ENCODE measurements at regions not wholly inside any gene's neighbourhood (a gene's known extent, or its start where the extent isn't known, plus 50 kb on each side); places are given as distances from the start of the nearest gene placed in this dataset.

- DNase-seq (ENCODE audit: low read depth): no peak
Observed at GRCh38 chr16:18059089-18059488, 277.4 kb downstream of the NPIPA8 start.

DNA sequence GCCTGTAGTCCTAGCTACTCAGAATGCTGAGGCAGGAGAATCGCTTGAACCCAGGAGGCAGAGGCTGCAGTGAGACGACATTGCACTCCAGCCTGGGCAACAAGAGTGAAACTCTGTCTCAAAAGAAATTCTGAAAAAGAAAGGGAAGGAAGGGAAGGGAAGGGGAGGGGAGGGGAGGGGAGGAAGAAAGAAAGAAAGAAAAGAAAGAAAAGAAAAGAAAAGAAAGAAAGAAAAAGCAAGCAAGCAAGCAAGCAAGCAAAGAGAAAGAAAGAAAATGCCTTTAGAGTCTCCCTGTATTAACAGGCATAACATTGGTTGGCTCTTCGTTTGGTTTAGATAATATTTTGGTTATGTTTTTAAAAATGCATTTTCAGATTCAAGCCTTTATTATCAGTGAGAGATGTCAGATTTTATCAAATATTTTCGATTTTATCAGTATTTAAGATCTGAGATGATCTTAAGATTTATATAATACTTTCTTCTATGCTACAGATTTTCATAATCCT is 281.1 kb downstream of the NPIPA8 start:
- DNase-seq (ENCODE audit: low read depth): no peak

DNA sequence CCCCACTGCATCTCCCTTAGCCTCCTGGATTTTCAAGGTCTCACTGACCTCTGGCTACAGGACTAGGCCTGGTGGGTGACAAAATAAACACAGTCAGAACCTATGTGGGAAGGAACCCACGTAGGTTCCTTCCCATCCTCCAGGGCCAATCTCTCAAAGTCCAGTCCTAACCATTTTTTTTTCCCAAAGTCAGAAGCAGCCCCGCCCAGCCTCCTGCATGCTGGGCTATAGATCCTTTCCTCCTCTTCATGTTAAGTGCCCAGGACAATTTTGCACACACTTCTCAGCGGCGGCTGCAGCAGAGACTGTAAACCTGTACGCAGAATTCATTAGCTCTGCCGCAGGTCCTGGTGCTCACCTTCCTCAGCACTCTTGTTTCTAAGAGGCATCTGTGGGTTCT is 285.8 kb downstream of the NPIPA8 start:
- no peak for DNase-seq (ENCODE audit: low read depth)

- no peak for DNase-seq (ENCODE audit: low read depth)
Observed at GRCh38 chr16:18050234-18050633, 286.3 kb downstream of the NPIPA8 start.

GRCh38 chr16:18049547-18050133 is 286.9 kb downstream of the NPIPA8 start:
- no peak for DNase-seq (ENCODE audit: low read depth)

GRCh38 chr16:18048853-18049546 is 287.5 kb downstream of the NPIPA8 start:
- DNase-seq (ENCODE audit: low read depth): no peak

GRCh38 chr16:18047761-18048160 is 288.8 kb downstream of the NPIPA8 start:
- DNase-seq (ENCODE audit: low read depth): no peak

DNA sequence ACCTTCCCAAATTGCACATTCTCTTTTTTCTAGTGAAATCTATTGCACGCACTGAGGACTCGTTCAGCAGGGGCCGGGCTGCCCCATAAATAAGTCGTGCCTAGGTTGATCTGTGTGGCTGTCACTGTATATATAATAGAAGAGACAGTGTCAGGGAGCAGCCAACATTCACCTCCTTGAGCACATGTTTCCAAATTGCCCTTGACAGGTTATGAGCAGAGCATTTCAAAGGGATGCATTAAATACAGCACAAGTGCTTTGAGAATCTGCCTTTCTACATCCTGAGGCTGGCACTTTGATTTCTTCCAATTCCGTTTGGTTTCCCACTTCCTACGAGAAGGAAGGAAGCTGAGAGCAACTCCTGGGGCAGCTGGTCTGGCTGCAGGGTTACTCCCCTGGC is 291.2 kb downstream of the NPIPA8 start:
- no peak for DNase-seq (ENCODE audit: low read depth)

DNA sequence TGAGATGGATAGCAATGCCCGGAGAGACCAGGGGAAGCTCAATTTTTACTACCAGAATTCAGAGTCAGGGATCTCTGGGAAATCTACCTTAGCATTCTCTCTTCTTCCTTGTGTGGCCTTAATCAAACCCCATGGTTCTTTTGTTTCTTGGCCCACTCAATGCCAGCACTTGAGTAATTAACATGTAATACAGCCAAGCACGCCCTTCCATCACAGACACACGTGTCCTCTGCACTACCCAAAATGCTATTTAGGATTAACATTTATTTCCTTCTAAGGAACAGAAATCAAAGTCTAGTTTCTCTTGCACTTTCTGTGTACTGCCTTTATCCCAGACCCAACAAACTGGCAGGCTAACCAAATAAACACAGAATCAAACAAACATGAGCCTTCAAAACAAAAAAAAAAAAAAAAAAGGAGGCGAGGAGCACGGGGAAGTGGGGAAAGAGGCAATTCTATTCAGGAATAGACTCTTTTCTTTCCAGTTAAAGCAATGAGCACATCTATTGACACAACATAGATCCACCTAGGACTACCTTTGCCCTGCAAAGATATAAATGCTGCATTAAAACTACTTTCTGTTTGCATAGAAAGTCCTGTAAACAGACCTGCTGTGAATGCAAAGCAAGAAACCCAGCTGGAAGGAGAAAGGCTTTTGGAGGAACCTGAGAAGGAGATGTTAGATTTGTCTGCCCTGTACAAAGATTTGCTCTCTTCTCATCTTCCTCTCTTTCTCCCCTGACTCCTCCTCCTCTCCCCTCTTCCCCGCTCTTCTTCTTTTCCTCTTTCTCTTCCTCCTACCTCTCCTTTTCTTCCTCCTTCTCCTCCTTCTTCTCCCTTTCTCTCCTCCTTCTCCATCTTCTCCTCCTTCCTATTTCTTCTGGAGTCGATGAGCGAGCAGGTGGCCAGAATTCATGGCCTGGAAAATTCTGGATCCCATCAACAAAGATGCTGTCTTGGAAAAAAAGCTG is 294.4 kb downstream of the NPIPA8 start:
- DNase-seq (ENCODE audit: low read depth): no peak

DNA sequence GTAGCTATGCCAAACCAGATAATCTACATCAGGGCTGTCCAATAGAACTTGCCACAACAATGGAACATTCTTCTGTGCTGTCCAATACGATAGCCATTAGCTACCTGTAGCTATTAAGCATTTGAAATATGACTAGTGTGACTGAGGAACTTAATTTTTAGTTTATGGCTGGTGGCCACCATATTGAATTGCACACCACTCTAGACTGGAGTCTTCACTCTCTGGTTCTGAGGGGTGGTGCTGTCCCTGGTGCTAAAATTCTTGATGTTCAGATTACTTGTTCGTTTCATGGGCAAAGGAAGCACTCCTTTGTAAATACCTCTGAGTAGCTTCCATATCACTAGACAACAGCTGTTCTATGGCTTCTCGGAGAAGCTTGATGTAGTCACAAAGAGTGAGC is 296.6 kb downstream of the NPIPA8 start:
- no peak for DNase-seq (ENCODE audit: low read depth)

DNA sequence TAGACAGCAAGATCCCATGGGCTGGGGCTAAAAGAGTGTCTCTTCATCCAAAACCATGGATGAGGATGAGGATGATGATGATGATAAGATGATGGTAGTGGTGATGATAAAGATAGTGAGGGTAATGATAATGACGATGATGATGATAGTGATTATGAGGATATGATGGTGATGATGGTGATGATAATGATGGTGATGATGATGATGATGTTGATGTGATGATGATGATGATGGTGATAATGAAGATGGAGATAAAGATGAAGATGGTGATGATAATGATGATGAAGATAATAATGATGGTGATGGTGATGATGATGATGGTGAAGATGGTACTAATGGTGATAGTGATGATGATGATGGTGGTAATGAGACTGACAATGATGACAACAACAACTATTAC is 299.5 kb downstream of the NPIPA8 start:
- no peak for DNase-seq (ENCODE audit: low read depth)

DNA sequence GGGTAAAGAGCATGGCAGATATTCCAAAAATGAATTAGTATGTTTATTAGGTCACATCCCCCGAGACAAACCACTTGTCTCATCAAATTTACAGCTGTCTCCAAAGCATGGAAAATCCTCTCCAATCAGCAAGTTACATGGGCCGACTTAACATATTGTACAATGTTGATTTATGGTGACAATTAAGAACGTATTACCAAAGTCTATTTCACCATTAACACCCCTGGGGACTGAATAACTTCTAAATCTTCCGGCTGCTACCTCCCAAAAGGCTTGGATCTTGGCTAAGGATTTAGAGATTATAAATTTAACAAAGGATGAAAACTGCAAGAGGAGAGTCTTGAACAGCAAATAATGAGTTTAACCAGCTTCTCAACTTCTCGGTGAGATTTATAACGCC is 311.9 kb downstream of the NPIPA8 start:
- no peak for DNase-seq (ENCODE audit: low read depth)

- DNase-seq (ENCODE audit: low read depth): no peak
Observed at GRCh38 chr16:18018376-18018775, 318.2 kb downstream of the NPIPA8 start.

GRCh38 chr16:18013863-18014262 is 322.7 kb downstream of the NPIPA8 start:
- DNase-seq (ENCODE audit: low read depth): no peak

DNA sequence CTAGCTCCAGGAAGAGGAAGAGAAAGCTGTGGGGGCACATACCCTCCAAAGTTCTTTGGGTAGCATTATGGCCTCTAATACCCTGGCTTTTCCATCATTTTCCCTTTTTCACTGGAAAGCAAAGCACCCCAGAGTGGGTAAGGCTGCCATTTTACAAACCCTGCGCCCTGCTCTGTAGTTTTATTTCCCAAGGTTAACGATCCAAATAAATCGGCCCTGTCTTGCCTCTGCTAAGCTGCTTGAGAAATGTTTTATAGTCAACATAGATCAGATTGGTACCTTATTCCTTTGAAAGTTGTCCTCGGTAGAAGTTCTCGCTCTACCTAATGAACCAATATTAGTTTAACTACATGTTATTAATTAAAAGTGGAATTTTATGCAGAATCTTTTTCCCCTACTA is 328.2 kb downstream of the NPIPA8 start:
- no peak for DNase-seq (ENCODE audit: low read depth)

GRCh38 chr16:18003033-18003432 is 333.5 kb downstream of the NPIPA8 start:
- no peak for DNase-seq (ENCODE audit: low read depth)

- no peak for DNase-seq (ENCODE audit: low read depth)
Observed at GRCh38 chr16:17998996-17999395, 337.5 kb downstream of the NPIPA8 start.

DNA sequence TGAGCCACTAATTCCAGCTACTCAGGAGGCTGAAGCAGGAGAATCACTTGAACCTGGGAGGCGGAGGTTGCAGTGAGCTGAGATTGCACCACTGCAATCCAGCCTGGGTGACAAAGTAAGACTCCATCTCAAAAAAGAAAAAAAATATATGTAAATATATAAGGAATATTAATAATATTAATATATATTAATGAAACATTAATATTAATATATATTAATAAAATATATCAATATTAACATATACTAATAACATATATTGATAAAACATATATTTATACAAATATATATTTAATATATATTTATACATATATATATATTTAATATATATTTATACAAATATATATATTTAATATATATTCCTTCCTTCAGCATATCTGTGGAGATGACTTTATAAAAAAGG is 338.0 kb downstream of the NPIPA8 start:
- no peak for DNase-seq (ENCODE audit: low read depth)

DNA sequence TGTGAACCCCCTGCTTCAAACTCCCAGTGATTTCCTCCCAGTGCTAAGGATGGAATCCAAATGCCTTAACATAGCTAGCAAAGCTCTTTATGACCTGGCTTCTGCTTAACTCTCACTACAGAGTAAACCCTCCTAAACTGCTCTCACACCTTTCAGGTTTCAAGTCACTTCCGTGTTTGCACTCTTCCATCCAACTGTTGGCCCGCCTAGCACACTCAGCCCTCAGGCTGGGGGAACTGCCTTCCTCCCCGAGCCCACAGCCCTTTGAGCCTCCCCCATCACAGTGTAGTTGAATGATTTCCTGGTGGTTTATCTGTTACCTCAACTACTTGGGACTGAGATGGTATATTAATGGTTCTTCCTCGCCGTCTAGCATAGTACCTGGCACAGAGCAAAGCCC is 342.5 kb downstream of the NPIPA8 start:
- no peak for DNase-seq (ENCODE audit: low read depth)

- no peak for DNase-seq (ENCODE audit: low read depth)
Observed at GRCh38 chr16:17992416-17992815, 344.1 kb downstream of the NPIPA8 start.

DNA sequence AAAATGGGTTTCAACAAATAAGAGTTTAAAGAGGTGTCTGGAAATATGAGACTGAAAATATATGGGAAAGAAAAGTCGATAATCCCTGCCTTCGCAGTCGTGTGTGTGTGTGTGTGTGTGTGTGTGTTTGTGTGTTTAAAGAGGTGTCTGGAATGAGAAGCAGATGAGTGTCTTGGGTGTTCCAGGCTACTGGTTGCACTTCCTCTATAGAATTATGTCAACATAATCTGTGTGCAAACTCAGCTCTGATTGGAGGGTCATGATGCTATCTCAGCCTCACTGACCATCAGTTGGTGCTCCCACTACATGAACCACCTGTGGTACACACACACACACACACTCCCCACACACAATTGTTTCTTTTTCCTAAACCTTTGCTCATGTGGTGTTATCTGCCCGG is 347.3 kb downstream of the NPIPA8 start:
- DNase-seq (ENCODE audit: low read depth): no peak

DNA sequence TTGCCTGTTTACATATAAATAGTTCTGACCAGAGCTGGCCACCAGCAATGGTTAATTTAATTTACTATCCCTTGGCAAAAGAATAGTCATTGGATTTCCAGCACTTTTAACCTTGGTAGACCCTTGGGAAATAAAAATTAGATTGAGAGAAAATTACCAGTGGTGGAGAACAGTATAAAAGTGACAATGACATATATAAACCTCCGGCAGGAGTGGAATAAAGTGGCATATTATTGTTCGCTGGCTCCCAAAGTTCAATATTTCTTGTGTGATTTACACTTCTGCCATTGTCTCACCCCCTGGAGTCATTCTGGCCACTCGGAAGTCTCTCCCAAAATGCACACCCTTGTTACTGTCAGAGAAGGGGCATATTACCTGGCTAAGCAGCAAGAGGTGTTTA is 347.7 kb downstream of the NPIPA8 start:
- no peak for DNase-seq (ENCODE audit: low read depth)
